NCI-H2081 (cell line): ENCODE measurements at regions not wholly inside any gene's neighbourhood (a gene's known extent, or its start where the extent isn't known, plus 50 kb on each side); places are given as distances from the start of the nearest gene placed in this dataset.
"Not testable (repeated sequence)": the region's sequence is repeated elsewhere in the genome, so short reads cannot be mapped to it uniquely, and the experiment has no call there.

Experiments used
- DNase-seq, 2 experiments: peaks; one replicate each; lab custom pipeline; 2025; lab: John Stamatoyannopoulos, UW

DNA sequence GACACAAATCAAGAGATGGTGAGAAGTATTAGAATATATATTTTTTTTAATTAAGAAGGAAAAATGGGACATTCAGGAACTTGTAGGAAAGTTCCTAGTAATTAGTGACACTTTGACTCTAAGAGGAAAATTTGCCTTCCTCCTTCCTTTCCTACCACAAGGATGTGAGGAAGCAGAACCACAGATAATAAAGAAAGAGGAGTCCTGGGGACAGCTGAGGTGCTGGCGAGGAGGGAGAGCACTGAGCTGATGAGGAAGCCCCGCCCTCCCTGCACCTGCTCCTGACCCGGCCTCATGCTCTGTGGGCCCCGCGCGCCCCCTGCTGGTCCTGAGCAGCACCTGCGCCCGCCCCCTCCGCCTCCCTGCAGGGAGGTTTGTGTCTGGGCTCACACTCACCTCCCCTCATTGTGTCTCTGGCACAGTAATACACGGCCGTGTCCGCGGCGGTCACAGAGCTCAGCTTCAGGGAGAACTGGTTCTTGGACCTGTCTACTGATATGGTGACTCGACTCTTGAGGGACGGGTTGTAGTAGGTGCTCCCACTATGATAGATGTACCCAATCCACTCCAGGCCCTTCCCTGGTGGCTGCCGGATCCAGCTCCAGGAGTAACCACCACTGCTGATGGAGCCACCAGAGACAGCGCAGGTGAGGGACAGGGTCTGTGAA, 822.6 kb downstream of the TMEM121 start:
- DNase-seq = not testable (repeated sequence)

DNA sequence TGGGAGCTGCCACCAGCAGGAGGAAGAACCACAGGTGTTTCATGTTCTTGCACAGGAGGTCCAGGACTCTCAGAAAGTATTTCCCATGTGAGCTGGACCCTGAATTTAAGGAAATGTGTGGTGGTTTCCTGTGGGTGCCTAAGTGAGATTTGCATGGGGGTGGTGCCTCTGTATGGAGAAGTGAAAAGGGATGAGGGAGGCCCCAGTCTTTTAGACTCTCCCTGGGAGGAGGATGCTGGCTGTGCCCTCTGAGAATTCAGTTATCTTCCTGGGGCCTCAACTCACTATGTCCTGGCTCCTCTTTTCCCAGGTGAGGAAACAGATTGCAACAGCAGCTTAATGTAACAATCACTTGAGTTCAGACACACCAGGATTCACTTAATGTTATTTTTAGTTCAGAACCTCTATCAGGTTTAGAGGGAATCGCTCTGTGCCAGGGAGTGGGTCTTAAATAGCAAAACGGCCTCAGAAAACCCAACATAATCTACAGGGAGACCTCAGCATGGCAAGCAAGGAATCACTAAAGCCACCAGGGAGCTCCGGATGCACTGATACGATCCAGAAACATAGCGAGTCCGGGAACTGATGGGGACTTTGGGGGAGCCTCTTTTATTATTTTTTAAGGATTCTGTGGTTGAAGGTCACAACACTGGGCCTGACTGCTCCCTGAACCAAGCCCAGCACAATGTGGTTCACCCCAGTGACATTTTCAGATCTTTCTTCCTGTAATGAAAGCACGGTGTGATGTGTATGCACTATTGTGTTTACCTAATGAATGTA, 823.5 kb downstream of the TMEM121 start:
- DNase-seq = not testable (repeated sequence)

DNA sequence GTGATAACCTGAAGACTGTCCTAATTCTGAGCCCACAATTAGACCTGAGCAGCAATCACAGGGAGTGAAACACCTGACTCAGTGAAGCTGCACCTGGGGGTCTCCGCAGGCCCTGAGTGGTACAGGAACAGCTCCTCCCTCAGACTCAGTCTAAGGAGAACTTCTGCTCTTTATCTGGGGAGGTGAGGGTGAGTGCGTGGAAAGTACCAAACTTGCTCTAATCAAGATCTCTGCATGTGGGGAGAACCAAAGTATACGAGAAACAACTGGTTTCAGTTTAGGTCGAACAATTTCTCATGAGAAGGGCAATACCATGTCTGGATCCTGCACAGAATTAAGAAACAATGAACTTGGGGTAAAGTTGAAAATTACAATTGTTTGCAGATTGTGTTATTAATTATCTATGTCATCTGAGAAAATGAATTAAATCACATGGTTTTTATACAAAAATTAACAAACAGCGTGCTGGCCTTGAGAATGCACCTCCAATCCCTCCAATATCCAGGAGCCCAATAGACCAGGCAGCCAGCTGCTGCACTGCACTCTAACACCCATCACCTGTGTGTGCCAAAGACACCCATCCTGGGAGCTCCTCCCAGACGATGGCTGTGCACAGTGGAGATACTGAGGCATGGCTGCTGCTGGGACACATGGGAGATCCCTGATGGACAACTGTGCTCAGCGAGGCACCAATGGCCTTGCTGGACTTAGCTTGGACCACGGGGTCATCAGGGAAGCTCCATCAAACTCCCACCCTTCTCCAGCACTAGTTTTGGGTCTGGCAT, 828.8 kb downstream of the TMEM121 start:
- DNase-seq = not testable (repeated sequence)

DNA sequence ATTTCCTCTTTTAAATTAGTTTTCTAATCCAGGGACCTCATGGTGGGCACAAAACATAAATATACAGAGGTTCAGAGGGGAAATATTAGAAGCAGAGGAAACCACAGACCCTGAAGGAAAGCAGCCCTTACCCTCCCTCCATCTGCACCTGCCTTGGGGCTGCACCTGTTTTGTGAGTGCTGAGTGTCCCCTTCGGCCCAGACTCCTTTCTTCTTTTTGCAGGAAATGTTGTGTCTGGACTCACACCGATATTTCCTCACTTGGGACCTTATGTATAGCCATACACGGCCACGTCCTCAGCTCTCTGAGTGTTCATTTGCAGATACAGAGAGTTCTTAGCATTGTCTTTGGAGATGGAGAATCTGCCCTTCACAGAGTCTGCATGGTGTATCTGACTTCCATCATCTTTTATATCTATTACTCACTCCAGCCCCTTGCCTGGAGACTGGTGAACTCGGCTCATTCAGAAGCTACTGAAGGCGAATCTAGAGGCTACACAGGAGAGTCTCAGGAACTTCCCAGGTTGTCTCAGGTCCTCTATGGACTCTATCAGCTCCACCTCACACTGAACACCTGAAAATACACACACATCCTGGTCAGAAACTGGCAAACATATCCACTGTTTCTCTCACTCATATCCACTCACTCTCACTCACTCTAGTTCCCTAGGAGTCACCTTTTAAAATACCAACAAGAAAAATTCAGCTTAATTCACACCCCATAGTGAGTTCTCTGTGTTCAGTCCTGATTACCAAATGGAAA, 829.7 kb downstream of the TMEM121 start:
- DNase-seq = not testable (repeated sequence)

DNA sequence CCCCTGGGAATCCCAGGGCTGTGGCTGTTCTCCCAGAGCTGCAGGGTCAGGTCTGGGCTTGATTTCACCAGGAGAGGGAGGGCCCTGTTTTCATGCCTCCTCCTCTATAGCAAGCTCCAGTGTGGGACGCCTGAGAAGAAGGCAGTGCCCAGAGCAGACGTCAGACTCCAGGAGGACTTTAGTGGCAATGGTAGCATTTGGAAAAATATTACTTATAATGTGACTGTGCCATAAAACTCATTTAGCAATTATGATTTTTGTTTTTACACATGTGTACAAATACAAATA, 830.2 kb downstream of the TMEM121 start:
- not testable (repeated sequence) for DNase-seq

DNA sequence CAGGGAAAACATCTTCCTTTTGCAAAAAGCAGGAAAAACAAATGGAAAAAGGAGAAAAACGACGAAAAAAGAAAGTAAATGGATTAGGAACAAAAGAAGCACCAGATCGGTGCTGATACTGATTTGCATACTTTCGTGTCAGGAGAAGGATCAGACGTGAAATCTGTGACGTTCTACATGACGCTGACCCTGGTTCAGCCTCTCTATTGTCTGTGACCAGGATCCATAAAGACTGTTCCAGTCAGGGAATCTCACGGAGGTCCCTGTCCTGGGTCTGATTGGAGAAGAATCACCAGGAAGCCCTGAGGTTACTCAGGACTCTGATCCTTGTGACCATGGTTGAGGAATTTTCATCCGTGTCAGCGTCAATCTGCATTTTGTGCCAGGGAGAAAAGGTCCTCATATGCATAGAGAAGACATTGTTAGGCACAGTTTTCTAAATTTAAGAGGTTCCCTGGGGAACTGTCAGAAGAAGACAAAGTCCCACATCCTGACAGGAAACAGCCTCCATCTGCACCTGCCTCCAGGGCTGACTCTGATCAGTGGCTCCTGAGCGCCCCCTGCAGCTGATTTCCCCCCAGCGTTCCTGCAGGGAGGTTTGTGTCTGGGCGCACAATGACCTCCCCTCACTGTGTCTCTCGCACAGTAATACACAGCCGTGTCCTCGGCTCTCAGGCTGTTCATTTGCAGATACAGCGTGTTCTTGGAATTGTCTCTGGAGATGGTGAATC, 832.9 kb downstream of the TMEM121 start:
- DNase-seq = not testable (repeated sequence)

DNA sequence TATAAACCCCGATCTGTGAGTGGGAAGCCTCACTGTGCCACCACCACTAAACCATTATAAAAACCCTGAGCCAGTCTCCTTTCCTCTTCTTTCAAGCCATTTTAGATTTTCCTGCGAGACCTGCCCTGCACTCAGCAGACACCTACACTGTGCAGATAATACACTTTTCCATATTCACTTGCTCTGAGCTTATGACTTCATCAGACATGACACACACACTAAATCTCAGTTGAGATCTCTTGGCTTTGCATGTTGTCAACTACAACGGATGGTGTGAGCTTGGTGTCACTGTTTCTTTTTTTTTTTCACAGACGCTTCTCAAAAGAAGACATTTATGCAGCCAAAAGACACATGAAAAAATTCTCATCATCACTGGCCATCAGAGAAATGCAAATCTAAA, 839.0 kb downstream of the TMEM121 start:
- not testable (repeated sequence) for DNase-seq

DNA sequence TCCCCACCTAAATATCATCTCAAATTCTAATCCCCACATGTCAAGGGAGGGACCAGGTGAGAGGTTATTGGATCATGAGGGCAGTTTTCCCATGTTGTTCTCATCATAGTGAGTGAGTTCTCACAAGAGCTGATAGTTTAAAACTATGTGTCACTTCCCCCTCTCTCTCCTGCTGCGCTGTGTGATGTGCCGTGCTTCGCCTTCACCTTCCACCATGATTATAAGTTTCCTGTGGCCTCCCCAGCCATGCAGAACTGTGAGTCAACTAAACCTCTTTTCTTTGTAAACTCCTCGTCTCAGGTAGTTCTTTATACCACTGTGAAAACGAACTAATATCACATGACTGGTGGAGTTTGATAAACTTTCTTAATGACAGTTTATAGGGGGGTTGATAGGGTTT, 839.5 kb downstream of the TMEM121 start:
- not testable (repeated sequence) for DNase-seq

DNA sequence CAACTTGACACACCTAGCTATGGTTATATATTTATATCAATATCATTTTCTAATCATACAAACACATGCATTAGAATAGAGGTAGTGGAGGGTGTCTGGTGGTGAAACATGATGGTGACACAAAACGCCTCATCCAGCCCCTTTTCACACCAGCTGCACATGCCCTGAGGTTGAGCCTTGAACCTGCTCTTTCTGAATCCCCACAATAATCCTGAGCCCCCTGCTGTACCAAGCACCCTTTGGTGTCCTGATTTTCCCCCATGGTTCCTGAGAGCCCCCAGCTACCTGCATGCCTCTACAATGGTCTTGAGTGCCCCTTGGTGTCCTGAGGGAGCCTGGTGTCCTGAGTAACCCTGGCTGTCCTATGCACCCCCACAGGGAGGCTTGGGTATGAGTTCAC, 840.6 kb downstream of the TMEM121 start:
- not testable (repeated sequence) for DNase-seq

DNA sequence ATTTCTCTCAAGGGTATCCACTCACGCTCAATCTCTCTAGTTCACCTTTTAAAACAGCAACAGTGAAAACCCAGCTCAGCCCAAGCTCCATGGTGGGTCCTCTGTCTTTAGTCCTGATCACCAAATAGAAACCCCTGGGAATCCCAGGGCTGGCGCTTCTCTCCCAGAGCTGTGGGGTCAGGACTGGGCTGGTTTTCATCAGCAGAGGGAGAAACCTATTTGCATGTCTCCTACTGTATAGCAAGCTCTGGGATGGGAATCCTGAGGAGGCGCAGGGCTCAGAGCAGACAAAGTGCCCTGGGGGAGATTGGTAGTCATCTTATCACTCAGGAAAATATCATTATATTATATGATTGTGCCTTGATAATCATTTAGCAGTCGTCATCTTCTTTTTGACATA, 843.1 kb downstream of the TMEM121 start:
- DNase-seq = not testable (repeated sequence)

DNA sequence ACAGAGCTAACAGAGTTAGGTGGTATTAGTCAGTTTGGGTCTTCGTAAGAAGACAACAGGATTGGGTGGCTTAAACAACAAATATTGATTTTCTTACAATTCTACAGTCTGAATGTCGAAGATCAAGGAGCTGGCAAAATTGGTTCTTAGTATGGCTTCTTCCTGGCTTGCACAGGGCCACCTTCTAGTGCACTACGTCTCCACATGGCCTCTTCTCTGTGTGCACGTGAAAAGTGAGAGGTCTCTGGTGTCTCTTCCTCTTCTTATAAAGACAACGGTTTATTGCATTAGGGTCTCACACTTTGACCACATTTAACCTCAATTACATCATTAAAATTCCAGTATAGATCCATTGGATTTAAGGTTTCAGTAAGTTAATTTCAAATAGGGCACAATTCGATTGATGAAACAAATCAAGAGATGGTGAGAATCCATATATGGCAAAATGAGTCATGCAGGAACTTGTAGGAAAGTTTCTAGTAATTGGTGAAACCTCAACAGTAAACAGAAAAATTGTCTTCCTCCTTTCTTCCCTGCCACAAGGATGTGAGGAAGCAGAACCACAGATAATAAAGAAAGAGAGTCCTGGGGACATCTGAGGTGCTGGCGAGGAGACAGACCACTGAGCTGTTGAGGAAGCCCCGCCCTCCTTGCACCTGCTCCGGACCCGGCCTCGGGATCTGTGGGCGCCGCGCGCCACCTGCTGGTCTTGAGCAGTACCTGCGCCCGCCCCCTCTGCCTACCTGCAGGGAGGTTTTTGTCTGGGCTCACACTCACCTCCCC, 846.7 kb downstream of the TMEM121 start:
- peak; percentile 41 to 44 for DNase-seq

DNA sequence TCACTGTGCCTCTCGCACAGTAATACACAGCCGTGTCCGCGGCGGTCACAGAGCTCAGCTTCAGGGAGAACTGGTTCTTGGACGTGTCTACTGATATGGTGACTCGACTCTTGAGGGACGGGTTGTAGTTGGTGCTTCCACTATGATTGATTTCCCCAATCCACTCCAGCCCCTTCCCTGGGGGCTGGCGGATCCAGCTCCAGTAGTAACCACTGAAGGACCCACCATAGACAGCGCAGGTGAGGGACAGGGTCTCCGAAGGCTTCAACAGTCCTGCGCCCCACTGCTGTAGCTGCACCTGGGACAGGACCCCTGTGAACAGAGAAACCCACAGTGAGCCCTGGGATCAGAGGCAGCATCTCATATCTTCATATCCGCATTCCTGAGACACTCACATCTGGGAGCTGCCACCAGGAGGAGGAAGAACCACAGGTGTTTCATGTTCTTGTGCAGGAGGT, 847.3 kb downstream of the TMEM121 start:
- DNase-seq = not testable (repeated sequence)

DNA sequence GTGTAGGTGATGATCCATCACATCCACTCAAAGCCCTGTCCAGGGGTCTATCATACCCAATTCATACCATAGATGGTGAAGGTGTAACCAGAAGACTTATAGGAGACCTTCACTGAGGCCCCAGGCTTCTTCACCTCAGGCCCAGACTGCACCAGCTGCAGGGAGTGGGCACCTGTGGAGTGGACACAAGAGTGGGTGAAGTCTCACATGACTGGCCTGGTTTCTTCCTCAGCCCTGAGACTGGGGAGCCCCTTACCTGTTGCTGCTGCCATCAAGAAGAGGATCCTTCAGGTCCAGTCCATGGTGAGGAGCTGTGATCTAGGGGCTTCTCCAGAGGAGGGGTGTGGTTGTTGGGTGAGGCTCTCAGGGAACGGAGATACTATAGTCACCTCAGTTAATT, 851.0 kb downstream of the TMEM121 start:
- no peak for DNase-seq

DNA sequence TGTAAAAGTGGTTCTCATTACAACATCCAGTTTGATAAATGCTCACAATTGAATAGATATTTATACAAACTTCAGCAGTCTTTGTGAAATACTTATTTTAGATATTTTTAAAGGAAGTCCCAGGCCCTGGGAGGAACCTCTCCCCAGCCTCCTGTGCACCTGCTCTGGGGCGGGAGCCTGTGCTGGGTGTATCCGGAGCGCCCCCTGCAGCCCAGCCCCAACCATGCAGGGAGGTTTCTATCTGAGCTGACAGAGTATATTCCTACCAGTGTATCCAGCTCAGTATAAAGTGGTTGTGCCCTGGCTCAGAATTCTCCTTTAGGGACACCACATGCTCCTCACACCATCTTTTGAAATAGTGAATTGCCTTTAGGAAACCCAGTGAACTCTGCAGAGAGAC, 851.8 kb downstream of the TMEM121 start:
- DNase-seq = no peak

DNA sequence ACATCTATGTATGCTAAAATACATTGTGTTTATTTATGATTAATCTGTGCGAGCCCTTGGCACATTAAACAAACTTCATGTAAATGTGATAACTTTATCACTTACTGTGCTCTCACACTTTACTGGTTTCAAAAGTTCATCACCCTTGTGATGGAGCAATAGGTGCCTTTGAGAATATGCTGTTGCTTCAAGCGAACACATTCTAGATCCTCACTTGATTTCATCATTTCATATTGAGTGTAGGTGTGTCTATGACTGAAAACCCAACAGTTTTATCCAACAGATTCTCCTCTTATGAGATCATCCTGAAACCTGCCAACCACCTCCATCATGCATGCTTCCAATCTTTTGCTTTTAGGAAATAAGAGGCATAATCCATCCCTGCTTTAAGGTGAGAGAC, 854.4 kb downstream of the TMEM121 start:
- no peak for DNase-seq

DNA sequence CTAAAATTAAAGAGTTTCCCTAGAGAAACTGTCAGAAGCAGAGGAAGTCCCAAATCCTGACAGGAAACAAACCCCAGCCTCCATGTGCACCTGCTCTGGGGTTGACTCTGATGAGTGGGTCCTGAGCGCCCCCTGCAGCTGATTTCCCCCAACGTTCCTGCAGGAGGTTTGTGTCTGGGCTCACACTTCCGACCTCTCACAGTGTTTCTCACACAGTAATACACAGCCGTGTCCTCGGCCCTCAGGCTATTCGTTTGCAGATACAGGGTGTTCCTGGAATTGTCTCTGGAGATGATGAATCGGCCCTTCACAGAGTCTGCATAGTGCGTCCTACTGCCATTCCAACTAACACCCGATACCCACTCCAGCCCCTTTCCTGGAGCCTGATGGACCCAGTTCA, 862.8 kb downstream of the TMEM121 start:
- not testable (repeated sequence) for DNase-seq

DNA sequence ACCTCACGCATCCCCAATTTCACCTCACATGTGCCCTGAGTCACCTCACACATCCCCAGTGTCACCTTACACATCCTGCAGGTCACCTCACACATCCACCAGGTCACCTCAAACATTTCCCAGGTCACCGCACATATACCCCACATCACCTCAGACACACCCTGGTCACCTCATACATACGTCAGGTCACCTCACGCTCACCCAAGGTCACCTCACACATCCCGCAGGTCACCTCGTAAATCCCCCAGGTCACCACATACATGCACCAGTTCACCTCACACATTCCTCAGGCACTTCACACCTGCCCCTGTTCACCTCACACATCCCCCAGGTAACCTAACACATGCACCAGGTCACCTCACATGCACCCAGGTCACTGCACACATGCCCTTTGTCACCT, 864.0 kb downstream of the TMEM121 start:
- no peak for DNase-seq

DNA sequence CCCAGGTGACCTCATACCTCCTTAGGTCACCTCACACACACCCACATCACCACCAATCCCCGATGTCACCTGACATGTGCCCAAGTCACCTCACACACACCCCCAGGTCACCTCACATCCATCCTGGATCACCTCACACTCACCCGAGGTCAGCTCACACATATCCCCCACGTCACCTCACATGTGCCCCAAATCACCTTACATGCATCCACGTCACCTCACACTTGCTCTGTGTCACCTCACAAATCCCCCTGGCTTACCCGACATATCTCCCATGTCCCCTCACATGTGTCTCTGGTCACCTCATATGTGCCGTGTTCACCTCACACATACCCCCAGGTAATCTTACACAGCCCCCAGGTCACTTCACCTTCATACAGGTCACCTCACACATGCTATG, 864.6 kb downstream of the TMEM121 start:
- DNase-seq = no peak

DNA sequence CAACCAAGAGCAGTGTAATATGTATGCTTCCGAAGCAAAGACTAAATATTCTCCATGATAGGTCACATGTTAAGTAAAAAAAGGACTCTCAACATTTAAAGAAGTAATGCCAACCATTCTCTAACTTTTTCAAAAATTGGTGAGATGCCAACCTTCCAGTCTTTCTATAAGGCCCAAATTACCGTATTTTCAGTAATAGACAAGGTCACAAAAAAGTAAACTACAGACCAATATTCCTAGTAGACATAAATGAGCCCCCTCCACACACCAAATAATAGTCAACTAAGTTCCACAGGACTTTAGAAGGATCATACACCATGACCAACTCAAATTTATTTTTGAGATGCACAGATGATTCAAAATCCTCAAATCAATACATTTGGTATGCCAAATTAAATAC, 867.4 kb downstream of the TMEM121 start:
- DNase-seq = no peak

DNA sequence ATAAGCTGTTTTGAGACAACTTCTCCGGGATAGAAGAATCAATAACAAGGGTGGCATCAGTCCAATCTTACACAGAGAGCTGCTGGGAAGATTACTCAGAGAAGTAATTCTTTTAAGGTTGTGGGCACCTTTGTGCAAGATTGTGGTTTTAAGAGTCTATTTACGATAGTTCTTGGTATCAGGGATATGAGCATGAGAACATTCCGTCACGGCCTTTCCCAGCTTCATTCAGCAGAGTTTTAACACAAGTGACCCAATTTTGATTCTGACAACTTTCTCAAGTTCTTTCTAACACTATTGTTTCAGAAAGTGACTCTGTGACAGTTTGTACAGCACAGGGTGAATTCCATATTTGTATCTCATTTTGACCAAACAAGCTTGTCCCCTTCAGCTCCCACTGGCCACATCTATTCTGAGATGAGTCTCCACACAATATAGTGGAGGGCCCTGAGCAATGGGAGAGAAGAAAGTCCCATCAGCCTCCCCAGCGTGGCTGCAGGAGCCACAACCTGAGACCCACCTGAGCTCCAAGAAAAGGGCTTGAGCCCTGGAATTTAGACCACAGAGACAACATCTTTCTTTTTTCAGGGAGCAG, 869.2 kb downstream of the TMEM121 start:
- no peak for DNase-seq
